HepG2 (cell line): ENCODE measurements at regions not wholly inside any gene's neighbourhood (a gene's known extent, or its start where the extent isn't known, plus 50 kb on each side); places are given as distances from the start of the nearest gene placed in this dataset.

Experiments
- ATAC-seq: fragments of 200-7000 bp; cut with Tn5 transposase; 3 replicates; pipeline ENCODE4 v1.9.1; 2020; ENCODE audit warnings: mild to moderate bottlenecking, moderate library complexity
- BruUV-seq: library from RNA; stranded (reverse); fragments of 400-500 nt; replicated peaks from 2 replicates; lab custom pipeline; 2021; lab: Mats Ljungman, UMichigan
- CTCF ChIA-PET: fragments of 300-600 bp; formaldehyde crosslinking; extraction: SDS; loops from one replicate; lab custom pipeline; 2021; ENCODE audit warnings: low total read pairs, inconsistent platforms, low intra/inter-chr PET ratio; lab: Yijun Ruan, JAX
- POLR2A ChIA-PET: fragments of 350-600 bp; sonication (Branson Sonifier 250); formaldehyde crosslinking; loops from one replicate; lab custom pipeline; 2020; ENCODE audit warnings: antibody characterized with exemption, inconsistent platforms; lab: Yijun Ruan, JAX
- DNase-seq: peaks from one replicate; pipeline ENCODE4 v3.0.0-alpha.2; 2015; ENCODE audit warnings: low spot score
- FAIRE-seq: peaks from 3 replicates; lab custom pipeline; 2011; peaks lifted over from hg19 to GRCh38; lab: Jason Lieb, UNC
- H2AFZ ChIP-seq: one replicate; pipeline ENCODE4 v1.6.1; 2011; ENCODE audit warnings: low read length, inconsistent platforms
- H3K27ac ChIP-seq: fragments of 300-600 bp; 3 replicates; pipeline ENCODE4 v1.8.0; 2011; ENCODE audit warnings: mixed run types, mild to moderate bottlenecking, mixed read lengths, low read length, inconsistent platforms; ENCODE audit not compliant: insufficient read depth; ENCODE audit errors: extremely low read length
- H3K27me3 ChIP-seq, 2 experiments: fragments of 200-600 bp in 1 of 2; 2 replicates in 1 of 2; 3 replicates in 1 of 2; pipeline versions ENCODE4 v1.6.0 to v1.8.0; 2011; ENCODE audit warnings: low read length in 2 of 2, mild to moderate bottlenecking in 2 of 2, moderate library complexity in 2 of 2, inconsistent platforms in 1 of 2; ENCODE audit not compliant: insufficient read depth in 2 of 2, control insufficient read depth in 1 of 2
- H3K36me3 ChIP-seq, 2 experiments: fragments of 200-600 bp in 1 of 2; replicated peaks in 1 of 2; 2 replicates in 1 of 2; 3 replicates in 1 of 2; pipeline versions ENCODE4 v1.5.1 to v1.8.0; 2011; ENCODE audit warnings: low read length in 2 of 2, inconsistent platforms in 1 of 2; ENCODE audit not compliant: insufficient read depth in 2 of 2, control insufficient read depth in 1 of 2
- H3K4me1 ChIP-seq: 2 replicates; pipeline ENCODE4 v1.5.1; 2012; ENCODE audit warnings: low read length, inconsistent platforms; ENCODE audit not compliant: insufficient read depth
- H3K4me2 ChIP-seq: 2 replicates; pipeline ENCODE4 v1.6.0; 2011; ENCODE audit warnings: low read depth, low read length, inconsistent platforms
- H3K4me3 ChIP-seq, 3 experiments: fragments of 200-600 bp in 1 of 3; sonication (generic), shearing (Covaris generic) in 1 of 3; replicated peaks in 1 of 3; 2 replicates each; pipeline ENCODE4 v1.5.1; 2011 to 2016; ENCODE audit warnings: low read length in 3 of 3, inconsistent platforms in 2 of 3, low read depth in 2 of 3, mild to moderate bottlenecking in 2 of 3, control low read depth in 1 of 3, mixed read lengths in 1 of 3; ENCODE audit not compliant: insufficient read depth in 1 of 3
- H3K79me2 ChIP-seq: one replicate; pipeline ENCODE4 v1.6.1; 2011; ENCODE audit warnings: low read length, inconsistent platforms; ENCODE audit not compliant: insufficient read depth
- H3K9ac ChIP-seq: 2 replicates; pipeline ENCODE4 v1.6.0; 2011; ENCODE audit warnings: mild to moderate bottlenecking, low read depth, low read length, inconsistent platforms; ENCODE audit not compliant: insufficient read depth
- H3K9me3 ChIP-seq: 2 replicates; pipeline ENCODE4 v1.5.1; 2012; ENCODE audit warnings: mild to moderate bottlenecking, low read length
- H4K20me1 ChIP-seq: 2 replicates; pipeline ENCODE4 v1.6.0; 2011; ENCODE audit warnings: inconsistent platforms, mild to moderate bottlenecking, low read length, moderate library complexity; ENCODE audit not compliant: insufficient read depth
- DMAP1 ChIP-seq: IDR thresholded peaks from 2 replicates; pipeline ENCODE4 v1.6.1; 2016
- ELF1 ChIP-seq: sonication (generic); formaldehyde crosslinking; IDR thresholded peaks from 2 replicates; pipeline ENCODE4 v1.4.0; 2020; ENCODE audit warnings: missing genetic modification reagents
- FLYWCH1 ChIP-seq: sonication (generic); formaldehyde crosslinking; IDR thresholded peaks from 2 replicates; pipeline ENCODE4 v1.8.1; 2023; ENCODE audit warnings: mild to moderate bottlenecking, missing genetic modification reagents
- HNRNPLL ChIP-seq: fragments of 200-400 bp; formaldehyde crosslinking; IDR thresholded peaks from 2 replicates; pipeline ENCODE4 v1.6.1; 2017; ENCODE audit warnings: mild to moderate bottlenecking, low read depth, low read length; ENCODE audit not compliant: poor library complexity, severe bottlenecking
- NFYC ChIP-seq: IDR thresholded peaks from 2 replicates; pipeline ENCODE4 v1.6.1; 2016; ENCODE audit warnings: missing genetic modification reagents, missing compliant biosample characterization
- PHF8 ChIP-seq: sonication (generic); formaldehyde crosslinking; IDR thresholded peaks from 2 replicates; pipeline ENCODE4 v1.5.0; 2020; ENCODE audit warnings: missing genetic modification reagents
- RCOR2 ChIP-seq: IDR thresholded peaks from 2 replicates; pipeline ENCODE4 v1.6.1; 2016; ENCODE audit warnings: missing biosample characterization, missing genetic modification reagents
- SP4 ChIP-seq: sonication (generic); formaldehyde crosslinking; IDR thresholded peaks from 2 replicates; pipeline ENCODE4 v1.8.1; 2023; ENCODE audit warnings: mild to moderate bottlenecking, missing genetic modification reagents
- SP5 ChIP-seq: IDR thresholded peaks from 2 replicates; pipeline ENCODE4 v1.6.1; 2016; ENCODE audit warnings: low read depth, borderline replicate concordance
- ZFAT ChIP-seq: sonication (generic); formaldehyde crosslinking; conservative IDR thresholded peaks from 2 replicates; pipeline ENCODE4 v1.8.1; 2023; ENCODE audit warnings: missing genetic modification reagents, inconsistent platforms
- ZFP1 ChIP-seq: IDR thresholded peaks from 2 replicates; pipeline ENCODE4 v1.6.1; 2016
- ZFY ChIP-seq: sonication (generic); formaldehyde crosslinking; IDR thresholded peaks from 2 replicates; pipeline ENCODE4 v1.4.0; 2020; ENCODE audit warnings: missing genetic modification reagents
- ZNF713 ChIP-seq: sonication (generic); formaldehyde crosslinking; IDR thresholded peaks from 2 replicates; pipeline ENCODE4 v1.4.0; 2020; ENCODE audit warnings: mild to moderate bottlenecking, missing genetic modification reagents
- ZSCAN12 ChIP-seq: sonication (generic); formaldehyde crosslinking; IDR thresholded peaks from 2 replicates; pipeline ENCODE4 v1.9.0; 2021; ENCODE audit warnings: mild to moderate bottlenecking, missing genetic modification reagents
- WGBS: methylation state at CpG from one replicate; pipeline ENCODE4 v1.1.6; 2017; ENCODE audit warnings: low lambda C conversion rate; 5-methylcytosine and 5-hydroxymethylcytosine counted together
- in situ Hi-C: cut with HindIII; loops from 2 replicates; pipeline ENCODE4 v1.10.0; 2017; ENCODE audit warnings: low pct_unique_long_range_greater_than_20kb; ENCODE audit not compliant: extremely low pct_ligation_motif_present
- intact Hi-C: fragments of 100-400 bp; cut with micrococcal nuclease; formaldehyde crosslinking; loops from one replicate; pipeline ENCODE4 v1.10.0; 2022; ENCODE audit not compliant: unreplicated experiment
- TF ChIP-seq, protein P1 (sequence below): sonication (generic); formaldehyde crosslinking; IDR thresholded peaks from 2 replicates; pipeline ENCODE4 v1.5.0; 2020; ENCODE audit warnings: missing genetic modification reagents
- TF ChIP-seq, protein P2 (sequence below): sonication (generic); formaldehyde crosslinking; IDR thresholded peaks from 2 replicates; pipeline ENCODE4 v1.4.0; 2020; ENCODE audit warnings: mild to moderate bottlenecking, missing genetic modification reagents
- TF ChIP-seq, protein P3 (sequence below): sonication (generic); formaldehyde crosslinking; IDR thresholded peaks from 2 replicates; pipeline ENCODE4 v1.5.1; 2020; ENCODE audit warnings: mild to moderate bottlenecking, moderate library complexity, missing genetic modification reagents
- TF ChIP-seq, protein P4 (sequence below): IDR thresholded peaks from 2 replicates; pipeline ENCODE4 v1.6.1; 2012; ENCODE audit warnings: inconsistent platforms

DNA sequence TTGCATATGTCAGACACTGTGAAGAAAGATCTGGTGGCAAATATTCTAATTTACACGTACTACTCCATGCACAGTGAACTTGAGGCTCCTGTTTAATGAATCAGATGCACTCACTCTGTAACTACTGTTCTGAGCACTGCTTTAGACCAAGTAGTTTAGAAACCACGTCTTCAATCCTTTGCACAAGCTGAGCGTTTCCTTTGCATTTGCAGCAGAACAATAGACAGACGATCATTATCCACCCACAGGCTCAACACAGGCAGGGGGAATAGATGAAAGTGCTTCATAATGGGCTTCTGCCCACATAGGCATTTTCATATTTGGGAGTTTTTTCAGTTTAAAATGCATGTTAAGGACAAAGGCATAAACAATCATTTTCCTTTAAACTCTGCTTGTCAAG is 423.3 kb upstream of the ADAMTS16 start:
- DNase-seq, result no peak
- Histone ChIP-seq H3K9me3 (peaks cover 36% of the 10 kb centered on the region; the same call in 1 of the 2 replicates), H3K4me2 (no peak overlapping the region), H3K4me1 (no peaks in the 10 kb centered on the region), H2AFZ (no peak overlapping the region), H3K79me2 (no peaks in the 10 kb centered on the region), H3K4me3 (no peak overlapping the region), H4K20me1 (no peaks in the 10 kb centered on the region), H3K9ac (no peak overlapping the region), H3K27ac (no peak overlapping the region), H3K36me3 (no peaks in the 10 kb centered on the region), H3K27me3 (no peaks in the 10 kb centered on the region)
- no peak for ATAC-seq
- intact Hi-C loops, result no loop called here
- CTCF ChIA-PET, result no interaction called here
- in situ Hi-C loops, result no loop called here
- WGBS, result 6% methylated on average over 4 of the region's 4 CpGs
- FAIRE-seq, result no peak
- BruUV-seq, result no TSS peak
- TF ChIP-seq, protein P1, sequence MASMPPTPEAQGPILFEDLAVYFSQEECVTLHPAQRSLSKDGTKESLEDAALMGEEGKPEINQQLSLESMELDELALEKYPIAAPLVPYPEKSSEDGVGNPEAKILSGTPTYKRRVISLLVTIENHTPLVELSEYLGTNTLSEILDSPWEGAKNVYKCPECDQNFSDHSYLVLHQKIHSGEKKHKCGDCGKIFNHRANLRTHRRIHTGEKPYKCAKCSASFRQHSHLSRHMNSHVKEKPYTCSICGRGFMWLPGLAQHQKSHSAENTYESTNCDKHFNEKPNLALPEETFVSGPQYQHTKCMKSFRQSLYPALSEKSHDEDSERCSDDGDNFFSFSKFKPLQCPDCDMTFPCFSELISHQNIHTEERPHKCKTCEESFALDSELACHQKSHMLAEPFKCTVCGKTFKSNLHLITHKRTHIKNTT, result no peak
- no peak for TF ChIP-seq ZSCAN12 (CRISPR knock-in tag)
- TF ChIP-seq, protein P2, sequence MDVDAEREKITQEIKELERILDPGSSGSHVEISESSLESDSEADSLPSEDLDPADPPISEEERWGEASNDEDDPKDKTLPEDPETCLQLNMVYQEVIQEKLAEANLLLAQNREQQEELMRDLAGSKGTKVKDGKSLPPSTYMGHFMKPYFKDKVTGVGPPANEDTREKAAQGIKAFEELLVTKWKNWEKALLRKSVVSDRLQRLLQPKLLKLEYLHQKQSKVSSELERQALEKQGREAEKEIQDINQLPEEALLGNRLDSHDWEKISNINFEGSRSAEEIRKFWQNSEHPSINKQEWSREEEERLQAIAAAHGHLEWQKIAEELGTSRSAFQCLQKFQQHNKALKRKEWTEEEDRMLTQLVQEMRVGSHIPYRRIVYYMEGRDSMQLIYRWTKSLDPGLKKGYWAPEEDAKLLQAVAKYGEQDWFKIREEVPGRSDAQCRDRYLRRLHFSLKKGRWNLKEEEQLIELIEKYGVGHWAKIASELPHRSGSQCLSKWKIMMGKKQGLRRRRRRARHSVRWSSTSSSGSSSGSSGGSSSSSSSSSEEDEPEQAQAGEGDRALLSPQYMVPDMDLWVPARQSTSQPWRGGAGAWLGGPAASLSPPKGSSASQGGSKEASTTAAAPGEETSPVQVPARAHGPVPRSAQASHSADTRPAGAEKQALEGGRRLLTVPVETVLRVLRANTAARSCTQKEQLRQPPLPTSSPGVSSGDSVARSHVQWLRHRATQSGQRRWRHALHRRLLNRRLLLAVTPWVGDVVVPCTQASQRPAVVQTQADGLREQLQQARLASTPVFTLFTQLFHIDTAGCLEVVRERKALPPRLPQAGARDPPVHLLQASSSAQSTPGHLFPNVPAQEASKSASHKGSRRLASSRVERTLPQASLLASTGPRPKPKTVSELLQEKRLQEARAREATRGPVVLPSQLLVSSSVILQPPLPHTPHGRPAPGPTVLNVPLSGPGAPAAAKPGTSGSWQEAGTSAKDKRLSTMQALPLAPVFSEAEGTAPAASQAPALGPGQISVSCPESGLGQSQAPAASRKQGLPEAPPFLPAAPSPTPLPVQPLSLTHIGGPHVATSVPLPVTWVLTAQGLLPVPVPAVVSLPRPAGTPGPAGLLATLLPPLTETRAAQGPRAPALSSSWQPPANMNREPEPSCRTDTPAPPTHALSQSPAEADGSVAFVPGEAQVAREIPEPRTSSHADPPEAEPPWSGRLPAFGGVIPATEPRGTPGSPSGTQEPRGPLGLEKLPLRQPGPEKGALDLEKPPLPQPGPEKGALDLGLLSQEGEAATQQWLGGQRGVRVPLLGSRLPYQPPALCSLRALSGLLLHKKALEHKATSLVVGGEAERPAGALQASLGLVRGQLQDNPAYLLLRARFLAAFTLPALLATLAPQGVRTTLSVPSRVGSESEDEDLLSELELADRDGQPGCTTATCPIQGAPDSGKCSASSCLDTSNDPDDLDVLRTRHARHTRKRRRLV (CRISPR knock-in tag), result no peak
- TF ChIP-seq, protein P3, sequence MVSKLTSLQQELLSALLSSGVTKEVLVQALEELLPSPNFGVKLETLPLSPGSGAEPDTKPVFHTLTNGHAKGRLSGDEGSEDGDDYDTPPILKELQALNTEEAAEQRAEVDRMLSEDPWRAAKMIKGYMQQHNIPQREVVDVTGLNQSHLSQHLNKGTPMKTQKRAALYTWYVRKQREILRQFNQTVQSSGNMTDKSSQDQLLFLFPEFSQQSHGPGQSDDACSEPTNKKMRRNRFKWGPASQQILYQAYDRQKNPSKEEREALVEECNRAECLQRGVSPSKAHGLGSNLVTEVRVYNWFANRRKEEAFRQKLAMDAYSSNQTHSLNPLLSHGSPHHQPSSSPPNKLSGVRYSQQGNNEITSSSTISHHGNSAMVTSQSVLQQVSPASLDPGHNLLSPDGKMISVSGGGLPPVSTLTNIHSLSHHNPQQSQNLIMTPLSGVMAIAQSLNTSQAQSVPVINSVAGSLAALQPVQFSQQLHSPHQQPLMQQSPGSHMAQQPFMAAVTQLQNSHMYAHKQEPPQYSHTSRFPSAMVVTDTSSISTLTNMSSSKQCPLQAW, result no peak
- no peak for TF ChIP-seq ZFAT (CRISPR knock-in tag)
- TF ChIP-seq ZNF713 (CRISPR knock-in tag), result no peak
- no peak for TF ChIP-seq SP5 (CRISPR knock-in tag)
- TF ChIP-seq FLYWCH1, result no peak
- no peak for TF ChIP-seq HNRNPLL
- TF ChIP-seq, protein P4, sequence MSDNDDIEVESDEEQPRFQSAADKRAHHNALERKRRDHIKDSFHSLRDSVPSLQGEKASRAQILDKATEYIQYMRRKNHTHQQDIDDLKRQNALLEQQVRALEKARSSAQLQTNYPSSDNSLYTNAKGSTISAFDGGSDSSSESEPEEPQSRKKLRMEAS, result no peak
- no peak for TF ChIP-seq ZFP1 (CRISPR knock-in tag)
- no peak for TF ChIP-seq ELF1 (CRISPR knock-in tag)
- TF ChIP-seq SP4 (CRISPR knock-in tag), result no peak
- no peak for TF ChIP-seq NFYC (CRISPR knock-in tag)
- no peak for TF ChIP-seq RCOR2 (CRISPR knock-in tag)
- no peak for TF ChIP-seq PHF8 (CRISPR knock-in tag)
- TF ChIP-seq DMAP1, result no peak
- no peak for TF ChIP-seq ZFY (CRISPR knock-in tag)
- POLR2A ChIA-PET, result no interaction called here
